Fibroblast of skin of right quadriceps (primary cell): ENCODE measurements at regions not wholly inside any gene's neighbourhood (a gene's known extent, or its start where the extent isn't known, plus 50 kb on each side); places are given as distances from the start of the nearest gene placed in this dataset.

Experiments used
- DNase-seq: peaks from one replicate; pipeline ENCODE4 v3.0.0-alpha.2; 2013

GRCh38 chr5:6058055-6058715 lies 320.2 kb downstream of the MED10 start:
- no peak for DNase-seq

DNA sequence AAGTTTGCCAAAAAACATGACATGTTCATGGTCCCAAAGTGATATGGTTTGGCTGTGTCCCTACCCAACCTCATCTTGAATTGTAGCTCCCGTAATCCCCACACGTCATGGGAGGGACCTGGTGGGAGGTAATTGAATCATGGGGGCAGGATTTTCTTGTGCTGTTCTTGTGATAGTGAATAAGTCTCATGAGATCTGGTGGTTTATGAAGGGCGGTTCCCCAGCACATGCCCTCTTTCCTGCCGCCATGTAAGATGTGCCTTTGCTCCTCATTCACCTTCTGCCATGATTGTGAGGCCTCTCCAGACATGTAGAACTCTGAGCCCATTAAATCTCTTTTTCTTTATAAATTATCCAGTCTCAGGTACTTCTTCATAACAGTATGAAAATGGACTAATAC lies 322.1 kb downstream of the MED10 start:
- DNase-seq: no peak

- no peak for DNase-seq
Observed at GRCh38 chr5:6049662-6050061, 328.7 kb downstream of the MED10 start.

- DNase-seq: no peak
Observed at GRCh38 chr5:6048746-6049145, 329.6 kb downstream of the MED10 start.

DNA sequence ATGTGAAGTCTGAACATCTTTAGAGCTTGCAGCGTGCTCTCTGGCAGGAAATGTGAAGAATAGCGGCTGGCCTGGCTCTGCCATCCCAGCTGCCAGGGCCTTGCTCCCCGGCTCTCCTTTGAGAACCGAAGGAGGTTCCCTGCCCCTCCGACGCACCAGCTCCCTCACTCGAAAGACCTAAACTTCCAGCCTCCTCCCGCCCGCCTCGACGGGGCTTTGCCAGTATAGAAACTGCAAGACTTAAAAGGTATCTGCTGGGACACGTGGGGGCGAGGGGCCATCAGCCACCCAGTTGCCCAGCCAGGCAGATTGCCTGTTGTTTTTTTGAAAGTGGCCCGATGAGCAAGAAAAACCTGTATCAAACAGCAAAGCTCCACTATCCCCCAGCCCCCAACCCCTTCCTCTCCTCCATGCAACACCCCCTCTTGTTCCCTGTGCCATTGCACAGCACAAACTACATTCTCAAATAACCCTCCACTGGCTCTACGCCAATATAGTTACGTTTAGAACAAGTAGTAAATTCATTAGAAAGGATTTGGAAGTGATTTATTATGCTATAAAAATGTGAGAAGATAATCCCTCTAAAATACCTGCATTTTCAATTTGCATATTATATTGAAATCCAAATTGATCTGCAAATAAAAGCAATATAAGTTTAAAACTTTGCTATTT lies 331.9 kb downstream of the MED10 start:
- no peak for DNase-seq

GRCh38 chr5:6043491-6044310 lies 334.6 kb downstream of the MED10 start:
- DNase-seq: no peak

- DNase-seq: no peak
Observed at GRCh38 chr5:6041977-6042550, 336.3 kb downstream of the MED10 start.

DNA sequence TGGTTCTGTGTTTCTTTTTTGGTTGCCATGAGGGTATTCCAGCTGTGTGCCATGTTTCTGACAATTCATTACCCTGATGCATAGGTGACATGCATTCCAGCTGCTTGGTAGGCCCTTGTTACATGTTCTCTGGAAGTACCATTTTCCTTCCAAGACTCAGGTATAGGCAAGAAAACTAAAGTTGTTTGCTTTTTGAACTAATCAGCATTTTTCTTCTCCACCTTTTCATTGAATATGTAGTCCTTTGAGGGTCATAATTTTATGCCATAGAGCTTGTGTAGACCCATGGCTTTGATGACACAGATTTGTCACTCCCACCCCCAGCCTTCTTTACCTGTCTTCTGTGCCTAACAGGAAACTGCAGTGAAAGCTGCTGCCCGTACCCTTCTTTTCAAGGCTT lies 339.2 kb downstream of the MED10 start:
- DNase-seq: no peak

- DNase-seq: no peak
Observed at GRCh38 chr5:6036006-6036405, 342.3 kb downstream of the MED10 start.

GRCh38 chr5:6029811-6030271 lies 348.5 kb downstream of the MED10 start:
- no peak for DNase-seq

- DNase-seq: peak; percentile 2
Observed at GRCh38 chr5:6026766-6027406, 351.5 kb downstream of the MED10 start.

DNA sequence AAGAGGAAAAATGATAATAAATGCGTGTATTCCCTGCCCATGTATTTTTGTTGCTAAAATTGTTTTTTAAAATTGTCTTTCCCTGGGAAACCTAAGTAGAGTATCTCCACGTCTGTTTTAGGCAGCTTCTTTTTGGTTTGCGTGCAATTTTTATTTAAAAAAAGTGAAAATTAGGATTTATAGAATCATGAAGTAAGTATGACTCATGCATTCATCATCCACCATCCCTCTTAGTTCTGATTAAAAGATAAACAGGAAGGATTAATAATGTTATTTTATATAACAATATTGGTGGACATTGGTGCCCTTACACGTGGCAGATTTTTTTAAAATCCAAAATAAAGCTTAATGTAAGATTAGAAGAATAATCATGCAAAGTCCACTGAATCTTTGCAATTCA lies 358.7 kb downstream of the MED10 start:
- DNase-seq: no peak

GRCh38 chr5:6013506-6013905 lies 364.8 kb downstream of the MED10 start:
- no peak for DNase-seq

DNA sequence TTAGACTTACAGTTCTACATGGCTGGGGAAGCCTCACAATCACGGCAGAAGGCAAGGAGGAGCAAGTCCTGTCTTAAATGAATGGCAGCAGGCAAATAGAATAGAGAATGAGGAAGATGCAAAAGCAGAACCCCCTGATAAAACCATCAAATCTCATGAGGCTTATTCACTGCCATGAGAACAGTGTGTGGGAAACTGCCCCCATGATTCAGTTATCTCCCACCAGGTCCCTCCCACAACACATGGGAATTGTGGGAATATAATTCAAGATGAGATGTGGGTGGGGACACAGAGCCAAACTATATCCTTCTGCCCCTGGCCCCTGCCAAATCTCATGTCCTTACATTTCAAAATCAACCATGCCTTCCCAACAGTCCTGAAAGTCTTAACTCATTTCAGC lies 367.1 kb downstream of the MED10 start:
- DNase-seq: no peak

DNA sequence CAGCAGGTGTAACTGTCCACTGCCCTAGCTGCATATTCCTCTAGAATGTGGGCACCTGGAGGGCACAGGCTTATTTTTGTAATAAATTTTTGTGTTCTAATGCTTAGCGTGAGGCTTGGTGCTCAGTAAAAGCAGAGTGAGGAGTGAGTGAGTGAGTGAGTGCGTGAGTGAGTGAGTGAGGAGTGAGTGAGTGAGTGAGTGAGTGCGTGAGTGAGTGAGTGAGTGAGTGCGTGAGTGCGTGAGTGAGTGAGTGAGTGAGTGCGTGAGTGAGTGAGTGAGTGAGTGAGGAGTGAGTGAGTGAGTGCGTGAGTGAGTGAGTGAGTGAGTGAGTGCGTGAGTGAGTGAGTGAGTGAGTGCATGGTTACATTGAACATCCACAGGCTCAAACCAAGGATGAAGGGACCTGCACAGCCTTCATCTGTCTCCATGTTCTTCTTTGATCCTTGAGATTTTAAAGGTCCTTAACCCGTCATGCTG lies 371.5 kb downstream of the MED10 start:
- DNase-seq: no peak

DNA sequence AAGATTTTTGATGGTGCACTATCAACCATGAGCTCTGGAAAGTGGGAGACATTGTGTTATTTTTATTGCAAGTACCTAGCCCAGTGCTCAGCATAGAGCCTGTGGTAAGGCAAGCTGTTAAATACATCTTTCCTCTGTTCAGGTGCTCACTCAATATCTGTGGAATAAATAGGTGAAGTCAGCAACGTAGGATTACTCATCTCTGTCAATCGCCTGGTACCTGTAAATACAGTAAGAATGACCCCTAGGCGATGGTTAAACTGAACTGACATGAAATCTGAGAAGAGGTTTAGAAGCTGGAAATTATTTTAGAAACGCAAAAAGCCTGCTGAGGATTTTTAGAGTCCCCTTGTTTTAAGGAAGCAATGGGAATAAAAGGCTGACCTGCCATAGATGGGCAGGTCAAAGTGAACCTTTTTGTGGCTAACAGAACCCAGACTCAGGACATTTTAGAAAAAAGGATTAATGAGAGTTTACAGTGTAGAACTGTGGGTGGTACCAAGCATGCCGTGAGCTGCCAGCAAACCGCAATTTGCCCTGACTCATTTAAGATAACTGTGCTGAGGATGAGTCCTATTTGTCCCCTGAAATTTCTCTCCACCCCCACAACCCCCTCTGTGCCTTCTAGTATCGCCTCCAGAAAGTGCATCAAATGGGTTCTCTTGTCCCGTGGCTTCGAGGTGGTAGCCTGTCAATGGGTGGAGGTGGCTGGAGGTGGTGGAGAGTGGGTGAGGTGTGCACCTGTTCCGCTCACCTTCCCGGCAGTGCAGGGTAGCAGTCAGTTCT lies 375.1 kb downstream of the MED10 start:
- DNase-seq: no peak

GRCh38 chr5:6000867-6001266 lies 377.5 kb downstream of the MED10 start:
- DNase-seq: no peak

DNA sequence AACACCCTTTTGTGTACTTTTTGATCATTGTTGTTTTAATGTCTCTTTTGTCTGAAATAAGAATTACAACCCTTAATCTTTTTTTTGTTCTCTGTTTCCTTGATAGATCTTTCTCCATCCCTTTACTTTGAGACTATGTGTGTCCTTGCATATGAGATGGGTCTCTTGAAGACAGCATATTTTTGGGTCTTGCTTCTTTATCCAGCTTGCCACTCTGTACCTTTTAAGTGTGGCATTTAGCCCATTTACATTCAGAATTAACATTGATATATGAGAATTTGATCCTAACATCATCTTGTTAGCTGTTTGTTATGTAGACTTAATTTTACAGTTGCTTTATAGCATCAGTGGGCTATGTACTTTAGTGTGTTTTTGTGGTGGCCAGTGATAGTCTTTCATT lies 382.5 kb downstream of the MED10 start:
- no peak for DNase-seq

DNA sequence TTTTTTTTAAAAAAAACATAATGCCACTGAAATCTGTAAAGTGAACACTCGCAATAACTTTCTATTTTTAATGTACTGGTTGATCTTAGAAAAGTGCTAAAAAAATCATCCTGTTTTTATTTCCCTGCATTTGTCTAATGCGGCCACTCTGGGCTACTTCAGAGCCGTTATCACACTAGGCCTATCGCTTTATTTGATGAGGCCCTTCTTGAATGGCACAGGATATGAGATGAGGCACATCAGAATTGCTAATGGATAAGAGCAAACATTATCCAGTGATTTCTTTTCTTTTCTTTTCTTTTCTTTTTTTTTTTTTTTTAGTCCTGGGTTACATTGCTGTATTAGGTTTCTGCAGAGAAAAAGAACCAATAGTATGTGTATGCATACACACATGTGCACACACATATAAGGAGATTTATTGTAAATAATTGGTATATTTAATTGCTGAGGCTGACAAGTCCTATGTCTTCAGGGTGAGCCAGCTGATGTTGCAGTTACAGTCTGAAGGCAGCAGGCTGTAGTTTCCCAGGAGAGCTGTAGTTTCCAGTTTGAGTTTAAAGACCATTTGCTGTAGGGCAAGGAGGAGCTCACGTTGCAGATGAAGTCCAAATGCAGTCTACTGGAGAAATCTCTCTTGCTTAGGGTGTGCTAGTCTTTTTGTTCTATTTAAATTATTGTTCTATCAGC lies 391.7 kb downstream of the MED10 start:
- DNase-seq: no peak

DNA sequence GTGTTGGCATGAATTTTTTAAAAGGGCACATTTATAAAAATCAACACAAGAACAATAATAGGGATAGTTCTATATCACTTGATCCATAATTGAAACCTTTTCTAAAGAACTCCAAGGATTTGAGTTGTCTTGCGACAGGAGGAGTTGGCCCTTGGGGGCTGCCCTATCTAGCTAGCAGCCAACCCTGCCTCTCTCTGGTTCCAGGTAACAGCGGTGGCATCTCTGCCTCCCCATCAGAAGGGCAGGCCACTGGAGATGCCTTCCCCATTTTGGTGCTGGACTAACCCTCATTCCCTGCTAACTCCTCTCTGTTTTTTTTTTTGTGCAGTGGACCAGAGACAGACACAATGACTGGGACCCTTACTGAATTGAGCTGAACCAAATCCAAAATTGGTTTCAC lies 393.0 kb downstream of the MED10 start:
- DNase-seq: no peak

- no peak for DNase-seq
Observed at GRCh38 chr5:5983261-5983980, 394.9 kb downstream of the MED10 start.
